Testis (tissue), 2 donors: ENCODE measurements at regions not wholly inside any gene's neighbourhood (a gene's known extent, or its start where the extent isn't known, plus 50 kb on each side); places are given as distances from the start of the nearest gene placed in this dataset.

ENCODE experiments used
- CTCF ChIP-seq, 3 experiments: fragments of 450-650 bp in 2 of 3; fragments of 200-600 bp in 1 of 3; sonication (generic) in 1 of 3; IDR thresholded peaks; one replicate each; pipeline ENCODE4 v1.5.1; 2016 to 2019; ENCODE audit warnings: antibody characterized with exemption in 3 of 3, mild to moderate bottlenecking in 2 of 3, moderate library complexity in 1 of 3
- POLR2A ChIP-seq: fragments of 450-650 bp; IDR thresholded peaks from one replicate; pipeline ENCODE4 v1.6.1; 2017; ENCODE audit warnings: antibody characterized with exemption, mild to moderate bottlenecking, moderate library complexity

GRCh38 chr14:54114941-54115340, 158.3 kb upstream of the BMP4 start:
- TF ChIP-seq CTCF (IDR thresholded peaks at IDR 0.05), result no peak
- TF ChIP-seq POLR2A, result no peak
